Fibroblast of the aortic adventitia (primary cell): ENCODE measurements at regions not wholly inside any gene's neighbourhood (a gene's known extent, or its start where the extent isn't known, plus 50 kb on each side); places are given as distances from the start of the nearest gene placed in this dataset.
A peak's percentile ranks its signal among the peaks of the same experiment; 100 is the strongest.
"Not testable (repeated sequence)": the region's sequence is repeated elsewhere in the genome, so short reads cannot be mapped to it uniquely, and the experiment has no call there.

ENCODE experiments used
- DNase-seq: peaks from one replicate; pipeline ENCODE4 v3.0.0-alpha.2; 2010; ENCODE audit warnings: low read depth
- H3K4me3 ChIP-seq: 2 replicates; pipeline ENCODE4 v1.5.1; 2011; ENCODE audit warnings: low read depth, mild to moderate bottlenecking, control low read depth, low read length, moderate library complexity
- CTCF ChIP-seq: IDR thresholded peaks from 2 replicates; pipeline ENCODE4 v1.5.1; 2011; ENCODE audit warnings: mild to moderate bottlenecking, low read length, control low read depth, inconsistent platforms; ENCODE audit not compliant: insufficient read depth

- no peak for TF ChIP-seq CTCF
- no peak for DNase-seq
- no peak overlapping the region for H3K4me3 ChIP-seq
Observed at GRCh38 chrX:47776292-47777006, 60.3 kb upstream of the ZNF81 start.

- no peak for DNase-seq
- no peak for TF ChIP-seq CTCF
- no peak overlapping the region for H3K4me3 ChIP-seq
Observed at GRCh38 chrX:47772764-47773163, 63.9 kb upstream of the ZNF81 start.

- DNase-seq: no peak
- no peak for TF ChIP-seq CTCF
- H3K4me3 ChIP-seq: no peak overlapping the region
Observed at GRCh38 chrX:47771473-47771872, 65.2 kb upstream of the ZNF81 start.

- not testable (repeated sequence) for DNase-seq
Observed at GRCh38 chrX:47762826-47763225, 73.9 kb upstream of the ZNF81 start.

GRCh38 chrX:47752685-47753084, 84.0 kb upstream of the ZNF81 start:
- TF ChIP-seq CTCF: no peak
- H3K4me3 ChIP-seq: no peak overlapping the region
- no peak for DNase-seq

More at GRCh38 chrX:47762826-47763225, 73.9 kb upstream of the ZNF81 start:
- not testable (repeated sequence) for H3K4me3 ChIP-seq

GRCh38 chrX:47751670-47752069, 85.0 kb upstream of the ZNF81 start:
- DNase-seq: no peak
- TF ChIP-seq CTCF: peak; percentile 32
- H3K4me3 ChIP-seq: no peak overlapping the region

GRCh38 chrX:47749185-47749967, 87.3 kb upstream of the ZNF81 start:
- no peak overlapping the region for H3K4me3 ChIP-seq
- DNase-seq: no peak
- TF ChIP-seq CTCF: no peak
